ENCODE measurements at regions not wholly inside any gene's neighbourhood (a gene's known extent, or its start where the extent isn't known, plus 50 kb on each side); places are given as distances from the start of the nearest gene placed in this dataset.

- no peak for TF ChIP-seq PRDM15 (CRISPR knock-in tag; IDR thresholded peaks at IDR 0.05)
- TF ChIP-seq ZNF232 (CRISPR knock-in tag; IDR thresholded peaks at IDR 0.05) = no peak
- no peak for TF ChIP-seq AFF4 (CRISPR knock-in tag; IDR thresholded peaks at IDR 0.05; ENCODE audit: borderline replicate concordance)
- TF ChIP-seq JUN (CRISPR knock-in tag; IDR thresholded peaks at IDR 0.05) = no peak
- no peak for TF ChIP-seq ZNF263 (CRISPR knock-in tag; IDR thresholded peaks at IDR 0.05; ENCODE audit: low read depth)
- no peak for TF ChIP-seq CTCF (IDR thresholded peaks at IDR 0.05)
- TF ChIP-seq ATF3 (CRISPR knock-in tag; conservative IDR thresholded peaks at IDR 0.05) = no peak
- no peak for TF ChIP-seq USF2 (CRISPR knock-in tag; IDR thresholded peaks at IDR 0.05)
- TF ChIP-seq TCF7 (CRISPR knock-in tag; IDR thresholded peaks at IDR 0.05; ENCODE audit: low read depth) = no peak
- no peak for TF ChIP-seq MLX (CRISPR knock-in tag; IDR thresholded peaks at IDR 0.05)
- TF ChIP-seq E2F4 (CRISPR knock-in tag; IDR thresholded peaks at IDR 0.05; ENCODE audit: borderline replicate concordance, low read depth) = no peak
- no peak for TF ChIP-seq MAX (CRISPR knock-in tag; IDR thresholded peaks at IDR 0.05)
- TF ChIP-seq MXD4 (CRISPR knock-in tag; IDR thresholded peaks at IDR 0.05; ENCODE audit: borderline replicate concordance) = no peak
Observed at GRCh38 chr3:177641206-177641605, 443.9 kb upstream of the TBL1XR1 start.
